ENCODE measurements at regions not wholly inside any gene's neighbourhood (a gene's known extent, or its start where the extent isn't known, plus 50 kb on each side); places are given as distances from the start of the nearest gene placed in this dataset.
"Not testable (repeated sequence)": the region's sequence is repeated elsewhere in the genome, so short reads cannot be mapped to it uniquely, and the experiment has no call there.

DNA sequence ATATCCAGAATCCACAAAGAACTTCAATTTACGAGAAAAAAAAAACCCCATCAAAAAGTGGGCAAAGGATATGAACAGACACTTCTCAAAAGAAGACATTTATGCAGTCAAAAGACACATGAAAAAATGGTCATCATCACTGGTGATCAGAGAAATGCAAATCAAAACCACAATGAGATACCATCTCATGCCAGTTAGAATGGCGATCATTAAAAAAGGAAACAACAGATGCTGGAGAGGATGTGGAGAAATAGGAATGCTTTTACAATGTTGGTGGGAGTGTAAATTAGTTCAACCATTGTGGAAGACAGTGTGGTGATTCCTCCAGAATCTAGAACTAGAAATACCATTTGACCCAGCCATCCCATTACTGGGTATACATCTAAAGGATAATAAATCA is 419.9 kb upstream of the DDI1 start:
- H3K27me3 ChIP-seq (replicated peaks in 1 of 2; ENCODE audit: control insufficient read depth in 2 of 2, extremely low read depth in 1 of 2, insufficient read depth in 2 of 2, low read length in 1 of 2); CTCF ChIA-PET; H3K4me1 ChIP-seq (ENCODE audit: control insufficient read depth in 1 of 2, extremely low read depth in 1 of 2, insufficient read depth in 2 of 2, low read length in 2 of 2); DNase-seq; H3K4me3 ChIP-seq (ENCODE audit: control insufficient read depth in 1 of 2, extremely low read depth in 1 of 2, low read length in 1 of 2); H3K36me3 ChIP-seq (ENCODE audit: control insufficient read depth in 2 of 2, extremely low read depth in 1 of 2, insufficient read depth in 1 of 2, low read length in 1 of 2); H3K4me3 Mint-ChIP-seq; POLR2A ChIA-PET; H3K27ac Mint-ChIP-seq; H3K9me3 Mint-ChIP-seq; H3K4me1 Mint-ChIP-seq; ATAC-seq (replicated peaks in 1 of 4); H3K27ac ChIP-seq (ENCODE audit: low read length); H3K9me3 ChIP-seq; H3K36me3 Mint-ChIP-seq: not testable (repeated sequence)
- H3K27me3 Mint-ChIP-seq: peaks cover 8 to 12% of the 10 kb centered on the region in 2 donors
- no CpG with 5 or more reads among the region's 2 CpGs for WGBS (ENCODE audit: insufficient coverage)

GRCh38 chr11:103618528-103618927 is 417.9 kb upstream of the DDI1 start:
- no peaks in the 10 kb centered on the region for H3K36me3 ChIP-seq (ENCODE audit: control insufficient read depth in 2 of 2, extremely low read depth in 1 of 2, insufficient read depth in 1 of 2, low read length in 1 of 2)
- POLR2A ChIA-PET: no interaction called here
- peaks cover 0 to 13% of the 10 kb centered on the region in 2 donors for H3K27me3 Mint-ChIP-seq
- no peak overlapping the region for H3K27ac ChIP-seq (ENCODE audit: low read length)
- H3K27me3 ChIP-seq (replicated peaks in 1 of 2; ENCODE audit: control insufficient read depth in 2 of 2, extremely low read depth in 1 of 2, insufficient read depth in 2 of 2, low read length in 1 of 2): no peaks in the 10 kb centered on the region
- peaks cover 0 to 3% (median 0%) of the 10 kb centered on the region in 3 donors for H3K9me3 Mint-ChIP-seq
- H3K4me1 ChIP-seq (ENCODE audit: control insufficient read depth in 1 of 2, extremely low read depth in 1 of 2, insufficient read depth in 2 of 2, low read length in 2 of 2): no peaks in the 10 kb centered on the region
- no peak overlapping the region for H3K27ac Mint-ChIP-seq
- H3K4me3 ChIP-seq (ENCODE audit: control insufficient read depth in 1 of 2, extremely low read depth in 1 of 2, low read length in 1 of 2): no peak overlapping the region
- H3K9me3 ChIP-seq: no peaks in the 10 kb centered on the region
- no peak for ATAC-seq (replicated peaks in 1 of 4)
- CTCF ChIA-PET: interaction anchor here in 1 of 2 donors (0.5 kb wide), 1 partner anchor 9 kb away, joined by 5 read pairs; no protein-coding TSS in a partner anchor
- no peaks in the 10 kb centered on the region for H3K4me1 Mint-ChIP-seq
- H3K4me3 Mint-ChIP-seq: no peak overlapping the region
- 80% methylated on average over 1 of the region's 3 CpGs for WGBS (ENCODE audit: insufficient coverage)
- no peak for DNase-seq
- no peaks in the 10 kb centered on the region for H3K36me3 Mint-ChIP-seq

GRCh38 chr11:103619480-103619879 is 417.0 kb upstream of the DDI1 start:
- Mint-ChIP-seq H3K4me1 (no peaks in the 10 kb centered on the region), H3K27me3 (peaks cover 0 to 12% of the 10 kb centered on the region in 2 donors), H3K4me3 (no peak overlapping the region), H3K9me3 (no peaks in the 10 kb centered on the region), H3K27ac (no peak overlapping the region), H3K36me3 (no peaks in the 10 kb centered on the region)
- Histone ChIP-seq H3K9me3 (no peaks in the 10 kb centered on the region), H3K4me1 (ENCODE audit: control insufficient read depth in 1 of 2, extremely low read depth in 1 of 2, insufficient read depth in 2 of 2, low read length in 2 of 2) (no peaks in the 10 kb centered on the region), H3K4me3 (ENCODE audit: control insufficient read depth in 1 of 2, extremely low read depth in 1 of 2, low read length in 1 of 2) (no peak overlapping the region), H3K36me3 (ENCODE audit: control insufficient read depth in 2 of 2, extremely low read depth in 1 of 2, insufficient read depth in 1 of 2, low read length in 1 of 2) (no peaks in the 10 kb centered on the region), H3K27ac (ENCODE audit: low read length) (no peak overlapping the region), H3K27me3 (replicated peaks in 1 of 2; ENCODE audit: control insufficient read depth in 2 of 2, extremely low read depth in 1 of 2, insufficient read depth in 2 of 2, low read length in 1 of 2) (no peaks in the 10 kb centered on the region)
- ChIA-PET CTCF (no interaction called here), POLR2A (no interaction called here)
- ATAC-seq (replicated peaks in 1 of 4) (no peak), DNase-seq (no peak)
- 71% methylated on average over 1 of the region's 5 CpGs for WGBS (ENCODE audit: insufficient coverage)

GRCh38 chr11:103619938-103620337 is 416.5 kb upstream of the DDI1 start:
- Mint-ChIP-seq H3K27ac (no peak overlapping the region), H3K27me3 (peaks cover 0 to 12% of the 10 kb centered on the region in 2 donors), H3K4me1 (no peaks in the 10 kb centered on the region), H3K4me3 (no peak overlapping the region), H3K36me3 (no peaks in the 10 kb centered on the region), H3K9me3 (no peaks in the 10 kb centered on the region)
- Histone ChIP-seq H3K27ac (ENCODE audit: low read length) (no peak overlapping the region), H3K36me3 (ENCODE audit: control insufficient read depth in 2 of 2, extremely low read depth in 1 of 2, insufficient read depth in 1 of 2, low read length in 1 of 2) (no peaks in the 10 kb centered on the region), H3K4me3 (ENCODE audit: control insufficient read depth in 1 of 2, extremely low read depth in 1 of 2, low read length in 1 of 2) (no peak overlapping the region), H3K9me3 (no peaks in the 10 kb centered on the region), H3K4me1 (ENCODE audit: control insufficient read depth in 1 of 2, extremely low read depth in 1 of 2, insufficient read depth in 2 of 2, low read length in 2 of 2) (no peaks in the 10 kb centered on the region), H3K27me3 (replicated peaks in 1 of 2; ENCODE audit: control insufficient read depth in 2 of 2, extremely low read depth in 1 of 2, insufficient read depth in 2 of 2, low read length in 1 of 2) (no peaks in the 10 kb centered on the region)
- ChIA-PET CTCF (interaction anchor here in 1 of 2 donors (0.8 kb wide), 1 partner anchor 16 kb away, joined by 3 read pairs; no protein-coding TSS in a partner anchor), POLR2A (no interaction called here)
- 67% methylated on average over 1 of the region's 2 CpGs for WGBS (ENCODE audit: insufficient coverage)
- no peak for DNase-seq
- no peak for ATAC-seq (replicated peaks in 1 of 4)

- ChIA-PET POLR2A (no interaction called here), CTCF (no interaction called here)
- Mint-ChIP-seq H3K4me1 (no peaks in the 10 kb centered on the region), H3K27ac (no peak overlapping the region), H3K4me3 (no peak overlapping the region), H3K9me3 (no peaks in the 10 kb centered on the region), H3K27me3 (peaks cover 0 to 15% of the 10 kb centered on the region in 2 donors), H3K36me3 (no peaks in the 10 kb centered on the region)
- ATAC-seq (replicated peaks in 1 of 4) (no peak), DNase-seq (no peak)
- Histone ChIP-seq H3K27me3 (replicated peaks in 1 of 2; ENCODE audit: control insufficient read depth in 2 of 2, extremely low read depth in 1 of 2, insufficient read depth in 2 of 2, low read length in 1 of 2) (no peaks in the 10 kb centered on the region), H3K36me3 (ENCODE audit: control insufficient read depth in 2 of 2, extremely low read depth in 1 of 2, insufficient read depth in 1 of 2, low read length in 1 of 2) (no peaks in the 10 kb centered on the region), H3K27ac (ENCODE audit: low read length) (no peak overlapping the region), H3K4me3 (ENCODE audit: control insufficient read depth in 1 of 2, extremely low read depth in 1 of 2, low read length in 1 of 2) (no peak overlapping the region), H3K4me1 (ENCODE audit: control insufficient read depth in 1 of 2, extremely low read depth in 1 of 2, insufficient read depth in 2 of 2, low read length in 2 of 2) (no peaks in the 10 kb centered on the region), H3K9me3 (no peaks in the 10 kb centered on the region)
- no CpG with 5 or more reads among the region's 2 CpGs for WGBS (ENCODE audit: insufficient coverage)
These were observed 414.1 kb upstream of the DDI1 start for GRCh38 chr11:103622296-103622695.

- Mint-ChIP-seq H3K4me1 (no peaks in the 10 kb centered on the region), H3K27me3 (peaks cover 0 to 15% of the 10 kb centered on the region in 2 donors), H3K4me3 (no peak overlapping the region), H3K27ac (no peak overlapping the region), H3K9me3 (no peaks in the 10 kb centered on the region), H3K36me3 (no peaks in the 10 kb centered on the region)
- H3K27ac ChIP-seq (ENCODE audit: low read length): no peak overlapping the region
- ChIA-PET CTCF (no interaction called here), POLR2A (no interaction called here)
- H3K9me3 ChIP-seq: no peaks in the 10 kb centered on the region
- H3K36me3 ChIP-seq (ENCODE audit: control insufficient read depth in 2 of 2, extremely low read depth in 1 of 2, insufficient read depth in 1 of 2, low read length in 1 of 2): no peaks in the 10 kb centered on the region
- whole genome bisulfite sequencing (ENCODE audit: insufficient coverage): no CpG with 5 or more reads among the region's 1 CpG
- DNase-seq (no peak), ATAC-seq (replicated peaks in 1 of 4) (no peak)
- no peaks in the 10 kb centered on the region for H3K4me1 ChIP-seq (ENCODE audit: control insufficient read depth in 1 of 2, extremely low read depth in 1 of 2, insufficient read depth in 2 of 2, low read length in 2 of 2)
- H3K27me3 ChIP-seq (replicated peaks in 1 of 2; ENCODE audit: control insufficient read depth in 2 of 2, extremely low read depth in 1 of 2, insufficient read depth in 2 of 2, low read length in 1 of 2): no peaks in the 10 kb centered on the region
- no peak overlapping the region for H3K4me3 ChIP-seq (ENCODE audit: control insufficient read depth in 1 of 2, extremely low read depth in 1 of 2, low read length in 1 of 2)
These were observed 412.5 kb upstream of the DDI1 start for GRCh38 chr11:103623933-103624332.

Data from T-cell (primary cell).